ENCODE measurements at regions not wholly inside any gene's neighbourhood (a gene's known extent, or its start where the extent isn't known, plus 50 kb on each side); places are given as distances from the start of the nearest gene placed in this dataset.
"Not testable (repeated sequence)": the region's sequence is repeated elsewhere in the genome, so short reads cannot be mapped to it uniquely, and the experiment has no call there.

DNA sequence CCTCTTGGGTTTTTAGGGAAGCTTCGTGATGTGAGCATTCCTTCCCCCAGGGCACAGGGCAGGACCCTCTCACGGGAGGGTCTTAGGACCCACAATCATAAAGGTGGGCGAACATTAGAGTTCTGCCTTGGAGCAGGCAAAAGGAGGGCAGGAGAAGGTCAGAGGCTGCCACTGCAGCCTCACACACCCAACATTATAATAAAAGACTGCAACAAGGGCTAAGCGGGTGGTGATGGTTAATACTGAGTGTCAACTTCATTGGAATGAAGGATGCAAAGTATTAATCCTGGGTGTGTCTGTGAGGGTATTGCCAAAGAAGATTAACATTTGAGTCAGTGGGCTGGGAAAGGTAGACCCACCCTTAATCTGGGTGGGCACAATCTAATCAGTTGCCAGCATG lies 206.6 kb upstream of the C2CD4B start:
- not testable (repeated sequence) for DNase-seq (ENCODE audit: low read depth)

DNA sequence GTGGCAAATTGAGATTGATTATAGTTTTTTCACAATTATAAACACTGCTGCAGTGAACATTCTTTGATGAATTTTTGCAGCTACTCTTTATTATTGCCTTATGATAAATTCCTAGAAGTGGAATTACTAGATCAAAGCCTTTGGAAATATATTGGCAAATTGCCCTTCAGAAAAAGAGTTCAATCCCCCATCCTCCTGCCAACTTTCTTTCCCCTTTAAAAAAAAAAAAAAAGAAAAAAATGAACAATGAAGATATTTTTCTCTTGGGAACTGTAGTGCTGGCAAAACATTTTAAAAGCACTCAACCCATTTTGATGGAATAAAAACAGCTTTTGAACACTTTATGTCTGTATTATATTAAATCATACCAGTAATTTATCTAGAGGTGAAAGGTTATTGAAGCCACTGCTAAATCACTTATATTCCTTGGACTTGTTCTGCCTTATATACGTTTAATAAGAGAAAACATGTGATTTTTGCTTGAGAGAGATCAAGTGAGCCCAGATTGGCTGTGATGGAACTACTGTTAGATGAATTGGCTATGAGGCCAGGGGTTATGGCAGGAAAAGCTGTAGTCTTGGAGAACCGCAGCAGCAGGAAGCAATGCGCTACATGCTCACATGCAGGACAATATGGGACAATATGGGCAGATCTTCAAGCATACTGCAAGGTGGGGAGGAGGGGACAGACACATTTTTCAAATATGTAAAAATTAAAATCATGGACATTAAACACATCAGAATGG lies 212.8 kb upstream of the C2CD4B start:
- DNase-seq (ENCODE audit: low read depth), result no peak

DNA sequence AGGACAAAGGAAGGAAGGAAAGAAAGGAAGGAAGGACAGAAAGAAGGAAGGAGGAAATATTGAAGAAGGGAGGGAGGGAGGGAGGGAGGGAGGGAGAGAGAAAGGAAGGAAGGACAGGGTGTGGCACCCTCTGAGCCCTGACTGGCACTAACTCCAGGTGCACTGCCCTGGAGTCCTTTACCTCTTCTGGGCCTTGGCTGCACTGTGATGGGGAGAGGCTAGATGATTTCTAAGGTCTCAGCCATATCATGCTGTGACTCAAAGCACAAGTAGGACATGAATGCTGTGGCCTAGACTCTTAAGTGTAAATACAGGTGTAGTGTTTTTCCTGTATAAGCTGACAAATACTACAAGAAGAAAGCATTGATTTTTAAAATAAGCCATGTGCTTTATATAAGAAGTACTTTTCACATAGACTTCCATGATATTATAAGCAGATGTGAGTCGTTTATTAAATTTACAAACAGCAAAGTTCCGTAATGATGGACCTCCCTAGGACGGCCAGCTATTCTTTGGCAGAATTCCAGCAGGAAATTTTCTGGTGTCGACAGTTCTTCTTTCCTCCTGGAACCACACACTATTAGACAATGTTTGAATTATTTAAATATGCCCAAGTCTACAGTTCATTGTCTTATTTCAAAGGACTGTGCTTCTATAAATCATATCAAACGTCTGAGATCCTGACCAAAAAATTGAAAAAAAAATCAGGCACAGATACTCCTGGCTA lies 213.8 kb upstream of the C2CD4B start:
- no peak for DNase-seq (ENCODE audit: low read depth)

DNA sequence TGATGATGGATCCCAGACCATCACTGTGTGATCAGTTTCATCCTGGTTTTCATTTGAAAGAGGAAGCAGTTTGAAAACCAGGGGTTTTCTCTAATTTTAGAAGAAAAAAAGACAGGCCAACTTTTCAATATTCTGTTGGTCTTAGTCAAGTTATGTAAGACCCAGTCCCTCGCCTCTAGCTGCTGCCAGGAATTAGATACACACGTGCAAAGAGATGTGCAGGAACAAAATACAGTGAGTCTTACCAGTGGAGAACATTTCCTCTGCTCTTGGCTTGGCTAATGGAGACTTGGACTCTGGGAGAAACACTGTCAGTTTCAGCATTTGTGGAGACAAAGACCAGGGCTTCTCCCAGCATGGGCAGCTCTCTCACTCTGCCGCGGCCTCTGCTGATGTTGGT lies 214.9 kb upstream of the C2CD4B start:
- DNase-seq (ENCODE audit: low read depth), result no peak

DNA sequence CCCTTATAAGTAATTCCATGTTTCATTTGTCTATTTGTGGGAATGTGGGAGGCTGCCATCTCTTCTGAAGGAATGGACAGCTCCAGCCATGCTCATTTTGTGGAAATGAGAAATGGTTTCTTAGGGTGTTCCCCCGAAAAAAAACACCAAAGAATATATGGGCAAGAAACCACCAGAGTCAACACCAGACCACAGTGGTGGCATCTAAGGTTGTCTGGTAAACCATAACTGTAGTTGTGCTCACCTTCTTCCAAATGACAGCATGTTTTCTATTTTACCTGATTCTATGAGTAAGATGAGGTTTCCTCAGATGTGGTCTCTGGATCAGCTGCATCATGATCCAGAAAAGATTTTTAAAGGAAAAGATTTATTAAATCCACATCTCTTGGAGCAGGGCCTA lies 217.0 kb upstream of the C2CD4B start:
- DNase-seq (ENCODE audit: low read depth), result no peak

DNA sequence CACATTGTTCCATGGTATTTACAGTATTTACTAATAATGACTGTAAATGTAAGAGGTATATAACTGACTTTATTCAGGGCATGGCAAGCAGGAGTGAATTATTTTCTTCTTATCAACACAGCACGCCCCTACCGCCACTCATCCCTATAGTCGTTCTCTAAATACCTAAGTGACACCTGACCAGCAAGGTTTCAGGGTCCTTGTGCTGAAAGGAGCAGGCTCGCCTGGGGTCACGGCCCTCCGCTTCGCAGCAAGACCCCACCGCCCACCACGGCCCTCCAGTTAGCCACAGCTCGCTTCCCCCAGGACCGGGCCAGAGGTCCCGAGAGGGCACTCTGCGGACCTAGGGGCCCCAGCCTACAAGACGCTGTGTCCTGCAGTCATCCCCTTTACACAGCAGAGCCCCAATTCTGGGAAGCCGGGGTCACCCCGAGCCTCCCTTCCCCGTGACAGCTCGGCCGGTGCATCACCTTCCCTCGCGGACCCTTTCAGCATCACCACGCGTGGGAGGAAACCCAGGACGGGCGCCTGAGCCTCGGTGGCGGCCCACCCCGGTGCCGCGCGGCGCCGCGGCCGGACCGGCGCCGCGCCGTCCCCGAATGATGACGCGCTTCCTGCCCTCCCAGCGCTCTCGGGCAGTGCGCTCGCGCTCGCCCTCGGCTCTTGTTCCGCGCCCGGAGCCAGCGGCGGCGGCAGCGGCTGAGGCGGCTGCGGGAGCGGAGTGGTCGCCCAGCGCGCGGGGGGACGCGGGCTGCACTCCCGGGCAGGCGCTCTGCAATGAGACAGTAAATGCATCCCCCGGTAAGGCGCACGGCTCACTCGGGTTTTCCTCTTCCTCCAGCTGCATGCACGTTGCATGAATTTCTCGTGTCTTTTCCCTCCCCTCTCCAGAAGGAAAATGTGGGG lies 225.1 kb upstream of the C2CD4B start, which contains the start of gene TLN2:
Gene TLN2, plus strand, starts transcription at position 666 of the 906 bp plus-strand sequence.
- DNase-seq (ENCODE audit: low read depth), result peak; percentile 35

DNA sequence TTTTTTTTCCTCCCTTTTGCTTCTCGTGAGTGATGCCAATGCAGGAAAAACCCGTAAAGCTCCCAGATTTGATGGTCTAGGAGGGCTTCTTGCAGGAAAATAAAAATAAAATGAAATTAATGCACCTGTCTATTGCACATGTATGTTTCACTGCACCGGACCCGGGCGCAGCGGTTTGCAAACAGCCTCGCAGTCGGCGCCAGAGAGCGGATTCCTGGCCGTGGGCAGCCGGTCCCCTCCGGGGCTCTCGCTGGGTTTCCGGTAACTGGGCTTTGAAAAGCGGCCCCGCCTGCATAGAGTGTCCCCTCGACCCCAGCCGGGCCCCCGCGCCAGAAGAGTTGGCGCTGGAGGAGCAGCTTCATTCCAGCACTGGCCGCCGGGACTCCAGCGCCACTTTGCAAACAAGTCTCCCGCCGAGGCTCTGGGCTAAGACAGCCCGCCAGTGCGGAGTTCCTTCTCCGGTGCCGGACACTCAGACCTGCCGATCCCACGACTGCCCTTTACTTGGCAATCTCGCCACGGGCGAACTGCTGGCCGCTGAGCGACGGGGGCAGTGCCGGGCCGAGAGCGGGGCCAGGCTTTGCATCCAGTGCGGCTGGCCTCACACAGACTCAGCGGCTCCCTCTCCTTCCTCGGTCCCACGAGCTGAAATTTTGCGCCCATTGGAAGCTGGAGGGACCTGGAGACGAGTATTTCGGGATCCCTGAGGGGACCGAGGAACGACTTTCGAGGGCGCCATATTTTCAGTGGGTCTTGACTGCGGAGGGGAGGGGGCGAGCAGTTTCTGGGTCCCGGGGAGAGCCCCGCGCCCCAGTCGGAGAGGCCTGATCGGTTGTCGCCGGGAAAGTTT lies 225.9 kb upstream of the C2CD4B start:
- DNase-seq (ENCODE audit: low read depth), result peak; percentile 1

DNA sequence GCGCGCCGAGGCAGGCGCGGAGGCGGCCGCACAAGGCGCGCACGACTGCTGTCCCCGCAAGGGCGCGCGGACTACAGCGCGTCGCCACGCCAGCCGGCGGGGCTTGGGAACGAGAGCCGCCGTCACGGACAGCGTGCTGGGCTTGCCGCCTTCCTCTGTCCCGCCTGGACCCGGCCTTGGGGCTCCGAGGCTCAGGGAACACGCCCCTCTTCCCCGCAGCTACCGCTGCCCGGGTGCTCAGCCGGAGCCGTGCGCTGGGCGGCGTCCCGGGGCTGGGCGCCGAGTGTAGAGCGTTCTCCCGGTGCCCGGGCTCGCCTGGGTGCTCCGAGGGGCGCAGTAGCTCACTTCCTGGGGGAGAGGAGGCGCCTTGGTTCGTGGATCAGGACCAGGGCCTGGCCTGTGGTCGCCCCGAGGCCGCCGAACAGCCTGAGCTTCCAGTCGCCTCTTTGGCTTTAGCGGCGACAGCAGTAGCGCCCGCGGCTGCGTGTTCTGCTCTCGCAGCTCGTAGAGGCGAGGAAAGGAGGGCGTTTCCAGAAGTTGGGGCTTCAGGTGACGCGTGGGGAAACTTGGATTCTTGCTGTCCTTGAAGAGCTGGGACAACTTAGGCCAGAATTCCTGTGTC lies 226.7 kb upstream of the C2CD4B start:
- DNase-seq (ENCODE audit: low read depth), result peak; percentile 2

DNA sequence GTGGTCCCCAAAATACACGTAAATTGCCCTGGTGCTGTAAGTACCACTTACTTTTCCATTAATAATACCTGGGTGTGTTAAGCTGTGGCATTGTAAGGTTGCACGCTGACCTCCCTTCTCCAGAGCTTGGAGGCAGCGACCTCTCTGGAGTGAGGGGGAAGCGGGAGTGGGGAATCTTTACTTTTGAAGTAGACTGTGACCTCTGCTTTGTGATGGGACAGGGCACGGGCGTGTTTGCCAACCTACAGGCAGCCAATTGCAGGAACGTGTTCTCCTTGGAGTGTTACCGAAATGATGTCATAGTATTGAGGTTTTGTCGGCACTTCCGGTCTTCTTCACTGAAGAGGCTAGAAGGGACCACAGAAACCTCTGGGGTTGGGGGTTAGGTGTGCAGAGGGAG lies 227.3 kb upstream of the C2CD4B start:
- no peak for DNase-seq (ENCODE audit: low read depth)

DNA sequence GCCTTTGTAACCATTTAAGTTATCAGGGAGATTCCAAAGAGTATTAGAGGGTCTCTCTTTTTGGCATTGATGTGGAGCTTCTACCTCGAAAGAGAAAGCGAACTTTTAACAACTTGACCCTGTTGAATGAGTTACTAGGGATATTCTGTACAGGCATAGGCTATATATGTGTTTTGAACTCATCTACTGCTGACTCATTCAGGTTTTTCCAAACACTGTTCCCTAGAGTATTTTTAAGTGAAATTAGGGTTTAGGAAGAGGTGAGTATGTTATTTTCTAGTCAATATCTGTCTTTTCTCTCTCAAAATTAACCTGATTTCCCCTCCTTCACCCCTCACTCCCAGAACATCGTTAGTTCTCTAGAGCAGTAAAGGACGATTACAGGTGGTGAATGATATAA lies 228.1 kb upstream of the C2CD4B start:
- DNase-seq (ENCODE audit: low read depth), result no peak

DNA sequence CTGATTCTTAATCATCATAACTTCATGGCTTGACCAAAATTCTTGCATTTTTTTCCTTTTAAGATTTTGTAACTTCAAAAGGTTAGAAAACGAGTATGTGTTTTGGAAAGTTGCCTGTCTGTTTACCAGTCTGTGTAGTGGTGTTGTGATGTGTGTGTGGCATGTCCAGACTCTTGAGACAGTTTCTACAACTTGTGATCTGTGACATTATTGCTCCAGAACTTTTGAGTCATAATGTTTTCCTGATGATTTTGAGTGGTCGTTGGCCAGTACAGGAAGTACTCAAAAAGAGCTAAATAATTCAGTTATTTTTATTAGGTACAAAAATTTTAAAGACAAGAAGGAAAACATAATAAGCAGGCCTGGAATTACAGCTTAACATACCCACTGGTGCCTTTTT lies 229.0 kb upstream of the C2CD4B start:
- no peak for DNase-seq (ENCODE audit: low read depth)

DNA sequence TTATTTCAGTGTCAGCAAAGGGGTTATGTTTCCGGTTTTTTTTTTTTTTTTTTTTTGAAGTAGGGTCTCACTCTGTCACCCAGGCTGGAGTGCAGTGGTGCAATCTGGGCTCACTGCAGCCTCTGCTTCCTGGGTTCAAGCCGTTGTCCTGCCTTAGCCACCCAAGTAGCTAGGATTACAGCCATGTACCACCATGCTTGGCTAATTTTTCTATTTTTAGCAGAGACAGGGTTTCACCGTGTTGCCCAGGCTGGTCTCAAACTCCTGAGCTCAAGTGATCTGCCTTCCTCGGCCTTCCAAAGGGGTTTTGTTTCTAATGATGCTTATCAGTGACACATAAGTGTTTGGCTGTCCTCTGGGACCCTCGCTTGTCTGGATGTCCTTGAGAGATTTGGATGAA lies 235.7 kb upstream of the C2CD4B start:
- no peak for DNase-seq (ENCODE audit: low read depth)

DNA sequence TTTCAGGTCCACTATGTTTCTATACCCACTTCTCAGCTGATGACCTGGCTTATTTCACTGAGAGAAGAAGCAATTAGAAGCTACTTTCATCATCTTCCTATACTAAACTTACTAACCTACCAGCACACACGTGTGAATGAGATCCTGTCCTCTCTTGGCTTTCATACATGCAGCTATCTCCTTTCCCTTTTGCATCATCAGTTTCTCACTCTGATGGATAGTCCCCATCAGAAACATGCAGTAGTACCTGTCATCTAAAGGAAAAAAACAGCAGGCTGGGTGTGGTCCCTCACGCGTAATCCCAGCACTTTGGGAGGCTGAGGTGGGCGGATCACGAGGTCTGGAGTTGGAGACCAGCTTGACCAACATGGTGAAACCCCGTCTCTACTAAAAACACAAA lies 237.6 kb upstream of the C2CD4B start:
- no peak for DNase-seq (ENCODE audit: low read depth)

DNA sequence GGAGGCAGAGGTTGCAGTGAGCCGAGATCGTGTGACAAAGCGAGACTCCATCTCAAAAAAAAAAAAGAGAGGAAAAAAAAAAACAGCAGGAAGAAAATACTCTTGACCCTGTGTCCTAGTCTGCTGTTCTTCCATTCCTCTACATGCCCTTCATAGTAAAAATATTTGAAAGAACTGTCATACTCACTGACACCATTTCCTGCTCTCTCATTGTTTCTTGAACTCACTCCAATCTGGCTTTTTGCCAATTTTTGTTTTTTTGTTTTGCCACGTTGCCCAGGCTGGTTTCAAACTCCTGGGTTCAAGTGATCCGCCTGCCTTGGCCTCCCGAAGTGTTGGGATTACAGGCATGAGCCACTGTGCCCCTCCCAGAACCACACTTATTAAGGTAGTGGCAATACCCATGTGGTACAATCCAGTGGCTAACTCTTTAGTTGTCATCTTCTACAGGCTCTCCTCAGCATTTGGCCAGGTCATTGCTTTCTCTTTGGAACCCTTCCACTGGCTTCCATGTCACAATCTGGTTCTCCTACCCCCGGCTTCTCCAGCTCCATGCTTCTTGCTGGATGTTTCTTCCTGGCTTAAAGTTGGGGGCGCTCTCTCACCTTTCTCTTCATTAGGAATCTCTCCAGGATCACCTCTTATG lies 238.2 kb upstream of the C2CD4B start:
- no peak for DNase-seq (ENCODE audit: low read depth)

DNA sequence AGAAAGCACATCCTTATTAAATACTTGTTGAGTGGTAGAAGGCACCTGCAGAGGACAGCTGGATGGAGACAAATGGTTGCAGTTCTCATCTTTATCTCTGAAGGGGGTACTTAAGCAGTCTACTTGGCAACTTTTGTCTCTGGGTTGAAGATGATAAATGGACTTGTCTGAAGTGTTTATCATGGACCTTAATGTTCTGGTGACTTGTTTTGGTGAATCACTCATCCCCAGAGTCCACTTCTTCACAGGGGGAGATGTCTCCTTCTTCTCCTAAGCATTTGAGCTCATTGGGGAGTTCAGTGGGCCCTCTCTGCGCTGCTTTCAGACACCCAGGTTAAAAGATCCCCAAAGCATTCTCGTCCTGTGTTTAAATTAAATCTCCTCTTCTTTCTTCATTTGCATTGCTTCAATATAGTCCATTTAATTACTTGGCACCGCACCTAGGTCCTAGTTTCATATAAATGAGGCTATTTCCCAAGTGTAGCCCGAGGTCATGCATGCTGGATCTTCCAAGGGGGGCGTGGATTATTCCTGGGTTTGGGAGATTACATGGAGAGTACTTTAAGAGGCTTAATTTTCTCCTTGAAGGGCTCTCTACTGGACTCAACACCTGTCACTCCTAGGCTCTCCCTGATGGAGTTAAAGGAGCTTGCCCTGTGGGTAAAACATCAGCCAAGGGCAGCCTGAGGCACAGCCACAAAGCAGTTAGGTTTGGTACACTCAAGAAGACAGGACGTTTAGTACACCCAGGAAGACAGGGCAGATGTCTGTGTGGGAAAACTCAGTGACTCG lies 239.3 kb upstream of the C2CD4B start:
- no peak for DNase-seq (ENCODE audit: low read depth)

DNA sequence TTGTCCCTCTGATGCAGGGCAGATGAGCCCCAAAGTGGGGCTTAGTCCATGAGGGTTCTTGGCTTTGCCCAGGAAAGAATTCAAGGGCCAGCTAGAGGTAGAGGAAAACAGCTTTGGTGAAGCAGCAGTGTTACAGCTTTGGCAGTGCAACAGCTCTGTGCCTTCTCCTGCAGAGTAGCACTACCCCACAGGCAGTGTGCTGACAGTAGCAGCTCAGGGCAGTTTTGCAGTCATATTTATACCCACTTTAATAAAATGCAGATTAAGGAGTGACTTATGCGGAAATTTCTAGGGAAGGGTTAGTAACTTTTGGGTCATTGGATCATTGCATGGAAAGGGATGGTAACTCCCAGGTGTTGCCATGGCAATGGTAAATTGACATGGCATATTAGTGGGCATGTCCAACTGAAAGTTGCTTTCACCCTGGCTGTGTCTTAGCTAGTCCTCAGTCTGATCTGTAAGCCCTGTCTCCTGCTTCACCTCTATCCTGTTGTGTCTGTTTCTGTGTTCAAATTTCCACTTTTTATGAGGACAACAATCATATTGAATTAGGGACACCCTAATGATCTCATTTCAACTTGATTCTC lies 241.3 kb upstream of the C2CD4B start:
- DNase-seq (ENCODE audit: low read depth), result no peak

DNA sequence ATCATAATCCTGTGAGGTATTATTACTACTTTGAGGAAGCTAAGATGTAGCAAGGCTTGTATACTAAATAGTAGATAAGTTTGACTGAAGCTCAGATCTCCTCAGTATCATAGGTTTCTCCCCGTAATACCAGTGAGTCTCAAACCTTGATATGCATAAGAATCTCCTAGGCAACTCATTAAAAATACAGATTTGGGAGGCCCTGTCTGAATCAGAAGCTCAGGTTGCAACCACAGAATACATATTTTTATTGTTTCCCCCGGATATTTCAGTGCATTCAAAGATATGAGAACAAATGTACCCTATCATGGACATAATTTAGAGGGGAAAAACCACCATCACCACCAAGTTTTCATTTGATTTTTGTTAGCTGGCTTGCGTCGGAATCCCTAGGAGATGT lies 242.1 kb upstream of the C2CD4B start:
- no peak for DNase-seq (ENCODE audit: low read depth)

DNA sequence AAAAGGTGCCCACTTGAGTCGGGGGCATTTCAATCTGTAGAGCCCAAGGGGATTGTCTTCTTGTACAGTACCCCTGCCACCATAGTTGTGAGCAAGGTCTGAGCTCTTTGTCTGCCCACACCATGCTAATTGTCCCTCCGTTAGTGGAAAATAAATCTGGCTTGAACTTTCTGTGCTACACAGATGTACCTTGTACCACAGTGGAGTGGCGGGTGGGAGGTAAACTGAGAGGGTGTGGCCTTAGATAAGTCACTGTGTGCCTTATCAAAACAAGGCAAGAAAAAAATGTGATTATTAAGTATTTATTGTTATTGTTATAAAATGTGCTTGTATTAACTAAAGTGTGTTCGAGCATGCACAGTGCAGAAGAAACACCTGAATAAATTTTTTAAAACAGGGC lies 242.9 kb upstream of the C2CD4B start:
- DNase-seq (ENCODE audit: low read depth), result no peak

DNA sequence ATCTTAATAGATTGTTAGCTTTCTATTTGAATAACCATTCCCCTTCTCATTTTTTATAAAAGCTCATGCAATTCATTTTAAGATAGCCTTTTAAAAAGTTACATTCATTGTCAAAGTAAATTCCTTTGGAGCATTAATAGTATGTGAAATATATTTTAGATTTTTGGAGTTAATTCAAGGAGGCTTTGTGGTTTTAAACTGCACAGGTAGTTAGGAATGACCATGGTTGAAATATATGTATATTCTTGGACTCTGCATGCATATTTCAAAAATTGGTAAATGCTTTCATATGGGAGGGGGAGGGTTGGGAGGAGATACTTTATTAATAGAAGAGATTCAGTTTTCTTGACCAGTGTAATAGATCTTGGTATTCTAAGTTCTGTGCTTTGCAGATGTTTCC lies 244.4 kb upstream of the C2CD4B start:
- no peak for DNase-seq (ENCODE audit: low read depth)

DNA sequence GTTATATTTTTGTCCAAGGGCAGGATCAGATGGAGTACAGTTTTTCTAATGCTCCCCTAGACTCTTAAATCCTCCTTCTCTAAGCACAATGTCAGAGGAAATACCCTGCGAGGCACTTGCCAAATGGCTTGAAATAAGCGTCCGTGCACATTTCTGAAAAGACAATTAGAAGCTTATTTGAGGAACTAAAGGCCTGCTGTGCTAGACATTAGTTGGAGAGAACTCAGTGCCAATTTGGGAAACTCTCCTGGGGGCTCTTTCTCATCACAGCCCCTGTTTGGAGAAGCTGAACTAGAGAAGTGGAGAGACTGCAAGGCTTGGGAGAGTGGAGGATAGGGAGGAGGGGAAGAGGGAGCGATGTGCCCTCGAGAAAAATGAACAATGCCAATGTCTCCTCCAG lies 247.6 kb upstream of the C2CD4B start:
- no peak for DNase-seq (ENCODE audit: low read depth)

All from activated T-helper 9 cell treated with anti-CD3 and anti-CD28 coated beads, Interleukin-2, amount 50 U/mL, for 16 hours (primary cell).